BE2C (cell line): ENCODE measurements at regions not wholly inside any gene's neighbourhood (a gene's known extent, or its start where the extent isn't known, plus 50 kb on each side); places are given as distances from the start of the nearest gene placed in this dataset.

Source experiments
- DNase-seq: peaks from one replicate; pipeline ENCODE4 v3.0.0-alpha.2; 2020
- H3K27me3 ChIP-seq: fragments of 250-450 bp; sonication (Bioruptor Pico); 2 replicates; pipeline ENCODE4 v1.5.1; 2020; ENCODE audit warnings: mild to moderate bottlenecking
- H3K36me3 ChIP-seq: fragments of 250-450 bp; sonication (Bioruptor Pico); 2 replicates; pipeline ENCODE4 v1.5.1; 2020; ENCODE audit warnings: mild to moderate bottlenecking
- H3K4me1 ChIP-seq: fragments of 250-450 bp; sonication (Bioruptor Pico); 2 replicates; pipeline ENCODE4 v1.5.1; 2020
- H3K4me3 ChIP-seq: 2 replicates; pipeline ENCODE4 v1.5.1; 2011; ENCODE audit warnings: low read depth, low read length
- H3K9me3 ChIP-seq: fragments of 250-450 bp; sonication (Bioruptor Pico); 2 replicates; pipeline ENCODE4 v1.5.1; 2020
- CTCF ChIP-seq: IDR thresholded peaks from 2 replicates; pipeline ENCODE4 v1.5.1; 2012; ENCODE audit warnings: mild to moderate bottlenecking, low read depth, low read length

- H3K4me1 ChIP-seq: no peaks in the 10 kb centered on the region
- no peaks in the 10 kb centered on the region for H3K27me3 ChIP-seq
- no peaks in the 10 kb centered on the region for H3K9me3 ChIP-seq
- TF ChIP-seq CTCF: no peak
- no peak overlapping the region for H3K4me3 ChIP-seq
- DNase-seq: no peak
- H3K36me3 ChIP-seq: no peaks in the 10 kb centered on the region
These were observed 447.9 kb upstream of the ACVR2A start for GRCh38 chr2:147396890-147397289.

- H3K9me3 ChIP-seq: no peaks in the 10 kb centered on the region
- H3K27me3 ChIP-seq: no peaks in the 10 kb centered on the region
- no peak for DNase-seq
- H3K4me3 ChIP-seq: no peak overlapping the region
- H3K36me3 ChIP-seq: no peaks in the 10 kb centered on the region
- H3K4me1 ChIP-seq: no peaks in the 10 kb centered on the region
- TF ChIP-seq CTCF: no peak
These were observed 450.5 kb upstream of the ACVR2A start for GRCh38 chr2:147394179-147394790.

- Histone ChIP-seq H3K36me3 (no peaks in the 10 kb centered on the region), H3K4me3 (no peak overlapping the region), H3K27me3 (no peaks in the 10 kb centered on the region), H3K9me3 (no peaks in the 10 kb centered on the region), H3K4me1 (no peaks in the 10 kb centered on the region)
- no peak for DNase-seq
- TF ChIP-seq CTCF: no peak
These were observed 452.6 kb upstream of the ACVR2A start for GRCh38 chr2:147392180-147392579.

GRCh38 chr2:147390475-147390874 lies 454.4 kb upstream of the ACVR2A start:
- no peak for DNase-seq
- H3K27me3 ChIP-seq: no peaks in the 10 kb centered on the region
- H3K9me3 ChIP-seq: no peaks in the 10 kb centered on the region
- H3K4me1 ChIP-seq: no peaks in the 10 kb centered on the region
- no peak for TF ChIP-seq CTCF
- H3K36me3 ChIP-seq: no peaks in the 10 kb centered on the region
- no peak overlapping the region for H3K4me3 ChIP-seq

- H3K36me3 ChIP-seq: no peaks in the 10 kb centered on the region
- no peaks in the 10 kb centered on the region for H3K27me3 ChIP-seq
- no peak for TF ChIP-seq CTCF
- DNase-seq: no peak
- H3K4me3 ChIP-seq: no peak overlapping the region
- H3K9me3 ChIP-seq: no peaks in the 10 kb centered on the region
- no peaks in the 10 kb centered on the region for H3K4me1 ChIP-seq
These were observed 455.6 kb upstream of the ACVR2A start for GRCh38 chr2:147389218-147389617.

GRCh38 chr2:147388217-147388616 lies 456.6 kb upstream of the ACVR2A start:
- Histone ChIP-seq H3K4me1 (no peaks in the 10 kb centered on the region), H3K4me3 (no peak overlapping the region), H3K9me3 (no peaks in the 10 kb centered on the region), H3K36me3 (no peaks in the 10 kb centered on the region), H3K27me3 (no peaks in the 10 kb centered on the region)
- DNase-seq: no peak
- no peak for TF ChIP-seq CTCF
